Panc1 (cell line): ENCODE measurements at regions not wholly inside any gene's neighbourhood (a gene's known extent, or its start where the extent isn't known, plus 50 kb on each side); places are given as distances from the start of the nearest gene placed in this dataset.

ENCODE experiments used
- ATAC-seq: fragments of 200-7000 bp; cut with Tn5 transposase; 2 replicates; pipeline ENCODE4 v1.9.1; 2020; ENCODE audit warnings: mild to moderate bottlenecking, moderate library complexity
- BruUV-seq: library from RNA; stranded (reverse); fragments of 400-500 nt; replicated peaks from 2 replicates; lab custom pipeline; 2021; lab: Mats Ljungman, UMichigan
- CTCF ChIA-PET: fragments of 300-600 bp; sonication (Branson Sonifier 250); formaldehyde crosslinking; loops from one replicate; lab custom pipeline; 2022; ENCODE audit warnings: antibody characterized with exemption; lab: Charles Lee
- POLR2A ChIA-PET: fragments of 300-600 bp; sonication (Branson Sonifier 250); formaldehyde crosslinking; loops from one replicate; lab custom pipeline; 2022; ENCODE audit warnings: antibody characterized with exemption; lab: Charles Lee
- DNase-seq: peaks from one replicate; pipeline ENCODE4 v3.0.0-alpha.2; 2010; ENCODE audit warnings: low read depth, low spot score
- H3K27ac ChIP-seq: 2 replicates; pipeline ENCODE4 v1.5.1; 2011; ENCODE audit warnings: mild to moderate bottlenecking, low read length, inconsistent platforms
- H3K27me3 ChIP-seq: fragments of 200-500 bp; sonication (Bioruptor generic); 2 replicates; pipeline ENCODE4 v1.6.0; 2014; ENCODE audit warnings: low read length, inconsistent platforms; ENCODE audit not compliant: control insufficient read depth, insufficient read depth
- H3K36me3 ChIP-seq: fragments of 200-500 bp; sonication (Bioruptor generic); 2 replicates; pipeline ENCODE4 v1.5.1; 2014; ENCODE audit warnings: inconsistent platforms, mild to moderate bottlenecking, low read length, moderate library complexity; ENCODE audit not compliant: control insufficient read depth, insufficient read depth
- H3K4me1 ChIP-seq: 2 replicates; pipeline ENCODE4 v1.5.1; 2011; ENCODE audit warnings: inconsistent platforms, mild to moderate bottlenecking, low read length, moderate library complexity; ENCODE audit not compliant: control insufficient read depth, insufficient read depth
- H3K4me3 ChIP-seq, 2 experiments: 2 replicates each; pipeline ENCODE4 v1.5.1; 2011 to 2012; ENCODE audit warnings: low read depth in 2 of 2, low read length in 2 of 2, mild to moderate bottlenecking in 2 of 2, inconsistent platforms in 1 of 2, moderate library complexity in 1 of 2
- H3K9me3 ChIP-seq: fragments of 200-500 bp; sonication (Bioruptor generic); 2 replicates; pipeline ENCODE4 v1.5.1; 2014; ENCODE audit warnings: low read depth, mild to moderate bottlenecking, inconsistent platforms, low read length, moderate library complexity; ENCODE audit not compliant: control insufficient read depth, insufficient read depth
- POLR2AphosphoS5 ChIP-seq: IDR thresholded peaks from 2 replicates; pipeline ENCODE4 v1.6.1; 2012; ENCODE audit warnings: mild to moderate bottlenecking, low read depth, low read length, moderate library complexity
- SIN3A ChIP-seq: IDR thresholded peaks from 2 replicates; pipeline ENCODE4 v1.6.1; 2012; ENCODE audit warnings: low read depth, mild to moderate bottlenecking, low read length, moderate library complexity, borderline replicate concordance; ENCODE audit not compliant: insufficient read depth
- TCF7L2 ChIP-seq: IDR thresholded peaks from 2 replicates; pipeline ENCODE4 v1.6.1; 2011; ENCODE audit warnings: mild to moderate bottlenecking, low read depth, low read length, inconsistent platforms
- in situ Hi-C: cut with HindIII; loops from 2 replicates; pipeline ENCODE4 v1.10.0; 2016; ENCODE audit warnings: low sequenced_read_pairs, low pct_unique_long_range_greater_than_20kb
- intact Hi-C: fragments of 100-400 bp; cut with micrococcal nuclease; formaldehyde crosslinking; loops from one replicate; pipeline ENCODE4 v1.10.0; 2022; ENCODE audit not compliant: unreplicated experiment
- TF ChIP-seq, protein P1 (sequence below), 2 experiments: IDR thresholded peaks; 2 replicates each; pipeline ENCODE4 v1.6.1; 2011 to 2012; ENCODE audit warnings: low read depth in 2 of 2, control low read depth in 1 of 2, low read length in 1 of 2, mild to moderate bottlenecking in 1 of 2, moderate library complexity in 1 of 2; ENCODE audit not compliant: insufficient read depth in 1 of 2
- TF ChIP-seq, protein P2 (sequence below): fragments of 450-650 bp; IDR thresholded peaks from 2 replicates; pipeline ENCODE4 v1.5.1; 2017; ENCODE audit warnings: mild to moderate bottlenecking

DNA sequence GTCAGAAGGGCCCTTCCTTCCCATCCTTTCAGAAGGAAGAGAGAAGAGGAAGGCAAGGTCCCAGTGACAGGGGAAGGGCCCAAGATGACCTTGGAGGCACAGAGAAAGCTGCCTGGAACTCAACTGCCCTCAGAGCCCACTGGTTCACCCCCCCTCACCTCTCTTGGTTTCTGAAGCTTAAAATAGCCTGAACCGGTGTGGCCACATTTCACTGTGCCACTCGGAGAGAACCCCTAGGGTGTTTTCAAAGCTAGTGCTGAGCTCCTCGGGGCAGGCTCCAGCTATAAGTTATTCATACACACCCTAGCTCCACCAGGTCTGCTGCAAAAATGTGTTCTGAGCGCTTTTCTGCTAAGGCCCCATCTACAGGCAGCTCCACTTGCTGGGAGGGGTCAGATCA, 60.9 kb upstream of the ADRB1 start:
- POLR2A ChIA-PET: no interaction called here
- H3K9me3 ChIP-seq: no peaks in the 10 kb centered on the region
- no peaks in the 10 kb centered on the region for H3K36me3 ChIP-seq
- no peaks in the 10 kb centered on the region for H3K27me3 ChIP-seq
- DNase-seq: no peak
- no peak overlapping the region for H3K4me3 ChIP-seq
- in situ Hi-C loops: no loop called here
- CTCF ChIA-PET: interaction anchor here (0.5 kb wide), 1 partner anchor 96 kb away, joined by 9 read pairs; no protein-coding TSS in a partner anchor
- no peaks in the 10 kb centered on the region for H3K4me1 ChIP-seq
- BruUV-seq: no TSS peak
- TF ChIP-seq, protein P1, sequence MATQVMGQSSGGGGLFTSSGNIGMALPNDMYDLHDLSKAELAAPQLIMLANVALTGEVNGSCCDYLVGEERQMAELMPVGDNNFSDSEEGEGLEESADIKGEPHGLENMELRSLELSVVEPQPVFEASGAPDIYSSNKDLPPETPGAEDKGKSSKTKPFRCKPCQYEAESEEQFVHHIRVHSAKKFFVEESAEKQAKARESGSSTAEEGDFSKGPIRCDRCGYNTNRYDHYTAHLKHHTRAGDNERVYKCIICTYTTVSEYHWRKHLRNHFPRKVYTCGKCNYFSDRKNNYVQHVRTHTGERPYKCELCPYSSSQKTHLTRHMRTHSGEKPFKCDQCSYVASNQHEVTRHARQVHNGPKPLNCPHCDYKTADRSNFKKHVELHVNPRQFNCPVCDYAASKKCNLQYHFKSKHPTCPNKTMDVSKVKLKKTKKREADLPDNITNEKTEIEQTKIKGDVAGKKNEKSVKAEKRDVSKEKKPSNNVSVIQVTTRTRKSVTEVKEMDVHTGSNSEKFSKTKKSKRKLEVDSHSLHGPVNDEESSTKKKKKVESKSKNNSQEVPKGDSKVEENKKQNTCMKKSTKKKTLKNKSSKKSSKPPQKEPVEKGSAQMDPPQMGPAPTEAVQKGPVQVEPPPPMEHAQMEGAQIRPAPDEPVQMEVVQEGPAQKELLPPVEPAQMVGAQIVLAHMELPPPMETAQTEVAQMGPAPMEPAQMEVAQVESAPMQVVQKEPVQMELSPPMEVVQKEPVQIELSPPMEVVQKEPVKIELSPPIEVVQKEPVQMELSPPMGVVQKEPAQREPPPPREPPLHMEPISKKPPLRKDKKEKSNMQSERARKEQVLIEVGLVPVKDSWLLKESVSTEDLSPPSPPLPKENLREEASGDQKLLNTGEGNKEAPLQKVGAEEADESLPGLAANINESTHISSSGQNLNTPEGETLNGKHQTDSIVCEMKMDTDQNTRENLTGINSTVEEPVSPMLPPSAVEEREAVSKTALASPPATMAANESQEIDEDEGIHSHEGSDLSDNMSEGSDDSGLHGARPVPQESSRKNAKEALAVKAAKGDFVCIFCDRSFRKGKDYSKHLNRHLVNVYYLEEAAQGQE (IDR thresholded peaks at IDR 0.05; ENCODE audit: insufficient read depth in 1 of 2, low read depth in 2 of 2, low read length in 1 of 2): no peak
- TF ChIP-seq TCF7L2 (no peak), POLR2AphosphoS5 (no peak), SIN3A (no peak)
- TF ChIP-seq, protein P2, sequence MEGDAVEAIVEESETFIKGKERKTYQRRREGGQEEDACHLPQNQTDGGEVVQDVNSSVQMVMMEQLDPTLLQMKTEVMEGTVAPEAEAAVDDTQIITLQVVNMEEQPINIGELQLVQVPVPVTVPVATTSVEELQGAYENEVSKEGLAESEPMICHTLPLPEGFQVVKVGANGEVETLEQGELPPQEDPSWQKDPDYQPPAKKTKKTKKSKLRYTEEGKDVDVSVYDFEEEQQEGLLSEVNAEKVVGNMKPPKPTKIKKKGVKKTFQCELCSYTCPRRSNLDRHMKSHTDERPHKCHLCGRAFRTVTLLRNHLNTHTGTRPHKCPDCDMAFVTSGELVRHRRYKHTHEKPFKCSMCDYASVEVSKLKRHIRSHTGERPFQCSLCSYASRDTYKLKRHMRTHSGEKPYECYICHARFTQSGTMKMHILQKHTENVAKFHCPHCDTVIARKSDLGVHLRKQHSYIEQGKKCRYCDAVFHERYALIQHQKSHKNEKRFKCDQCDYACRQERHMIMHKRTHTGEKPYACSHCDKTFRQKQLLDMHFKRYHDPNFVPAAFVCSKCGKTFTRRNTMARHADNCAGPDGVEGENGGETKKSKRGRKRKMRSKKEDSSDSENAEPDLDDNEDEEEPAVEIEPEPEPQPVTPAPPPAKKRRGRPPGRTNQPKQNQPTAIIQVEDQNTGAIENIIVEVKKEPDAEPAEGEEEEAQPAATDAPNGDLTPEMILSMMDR: no peak
- no peak overlapping the region for H3K27ac ChIP-seq
- ATAC-seq: no peak
- intact Hi-C loops: no loop called here

DNA sequence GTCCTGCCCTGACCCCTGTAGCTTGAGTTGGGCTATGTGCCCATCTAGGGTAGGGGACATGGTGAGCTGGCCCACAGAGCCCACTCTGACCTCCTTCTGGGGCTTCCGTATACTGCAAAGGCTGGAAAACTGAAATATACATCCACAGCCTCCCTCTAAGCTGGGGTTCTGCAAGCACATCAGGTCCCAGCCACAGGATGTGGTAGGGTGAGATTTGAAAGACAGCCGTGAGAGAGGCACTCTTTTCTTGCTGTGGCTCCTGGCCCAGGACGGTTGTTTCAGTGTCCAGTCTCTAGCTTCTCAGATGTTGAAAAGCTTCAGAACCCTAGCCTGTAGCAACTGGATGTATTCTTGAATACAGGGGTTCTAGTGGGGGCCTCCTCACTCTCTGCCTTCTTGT, 60.1 kb upstream of the ADRB1 start:
- no peaks in the 10 kb centered on the region for H3K4me1 ChIP-seq
- ATAC-seq: no peak
- ChIA-PET POLR2A (interaction anchor here (0.5 kb wide), 1 partner anchor 10 kb away, joined by 4 read pairs; no protein-coding TSS in a partner anchor), CTCF (no interaction called here)
- intact Hi-C loops: no loop called here
- H3K36me3 ChIP-seq: no peaks in the 10 kb centered on the region
- H3K27ac ChIP-seq: no peak overlapping the region
- no peaks in the 10 kb centered on the region for H3K9me3 ChIP-seq
- DNase-seq: no peak
- no peaks in the 10 kb centered on the region for H3K27me3 ChIP-seq
- in situ Hi-C loops: no loop called here
- TF ChIP-seq SIN3A (no peak), TCF7L2 (no peak), POLR2AphosphoS5 (no peak)
- TF ChIP-seq, protein P1 (IDR thresholded peaks at IDR 0.05; ENCODE audit: insufficient read depth in 1 of 2, low read depth in 2 of 2, low read length in 1 of 2): no peak
- TF ChIP-seq, protein P2: no peak
- no peak overlapping the region for H3K4me3 ChIP-seq
- no TSS peak for BruUV-seq
